Keratinocyte (primary cell): ENCODE measurements at regions not wholly inside any gene's neighbourhood (a gene's known extent, or its start where the extent isn't known, plus 50 kb on each side); places are given as distances from the start of the nearest gene placed in this dataset.

ENCODE experiments used
- DNase-seq: peaks from one replicate; pipeline ENCODE4 v3.0.0-alpha.2; 2011; ENCODE audit warnings: low read depth, missing footprints, low spot score
- FAIRE-seq: peaks from 2 replicates; lab custom pipeline; 2011; peaks lifted over from hg19 to GRCh38; lab: Jason Lieb, UNC
- H2AFZ ChIP-seq: 2 replicates; pipeline ENCODE4 v1.6.0; 2012; ENCODE audit warnings: low read length, control low read depth, inconsistent platforms; ENCODE audit not compliant: control insufficient read depth
- H3K27ac ChIP-seq: 2 replicates; pipeline ENCODE4 v1.5.1; 2011; ENCODE audit warnings: low read length; ENCODE audit not compliant: control insufficient read depth, insufficient read depth
- H3K27me3 ChIP-seq: 3 replicates; pipeline ENCODE4 v1.6.0; 2011; ENCODE audit warnings: low read length; ENCODE audit not compliant: control insufficient read depth, insufficient read depth; ENCODE audit errors: extremely low read depth
- H3K36me3 ChIP-seq, 2 experiments: 2 replicates in 1 of 2; 3 replicates in 1 of 2; pipeline ENCODE4 v1.5.1; 2011; ENCODE audit warnings: low read length in 2 of 2, mild to moderate bottlenecking in 1 of 2; ENCODE audit not compliant: control insufficient read depth in 2 of 2, insufficient read depth in 2 of 2; ENCODE audit errors: extremely low read depth in 1 of 2
- H3K4me1 ChIP-seq: 3 replicates; pipeline ENCODE4 v1.5.1; 2011; ENCODE audit warnings: low read length; ENCODE audit not compliant: control insufficient read depth, insufficient read depth; ENCODE audit errors: extremely low read depth
- H3K4me2 ChIP-seq: 3 replicates; pipeline ENCODE4 v1.6.0; 2011; ENCODE audit warnings: low read depth, low read length; ENCODE audit not compliant: control insufficient read depth, insufficient read depth; ENCODE audit errors: extremely low read depth
- H3K4me3 ChIP-seq, 3 experiments: fragments of 200-600 bp in 1 of 3; sonication (generic) in 1 of 3; 2 replicates in 2 of 3; 3 replicates in 1 of 3; pipeline ENCODE4 v1.5.1; 2011 to 2016; ENCODE audit warnings: low read length in 3 of 3, mild to moderate bottlenecking in 3 of 3, control low read depth in 2 of 3, inconsistent platforms in 1 of 3, low read depth in 1 of 3, mixed read lengths in 1 of 3, mixed run types in 1 of 3, moderate library complexity in 1 of 3; ENCODE audit not compliant: control insufficient read depth in 2 of 3, insufficient read depth in 2 of 3; ENCODE audit errors: extremely low read depth in 1 of 3
- H3K79me2 ChIP-seq: 2 replicates; pipeline ENCODE4 v1.6.0; 2012; ENCODE audit warnings: low read length; ENCODE audit not compliant: control insufficient read depth, insufficient read depth
- H3K9ac ChIP-seq: 3 replicates; pipeline ENCODE4 v1.6.0; 2011; ENCODE audit warnings: low read length; ENCODE audit not compliant: control insufficient read depth, insufficient read depth; ENCODE audit errors: extremely low read depth
- H3K9me1 ChIP-seq: 3 replicates; pipeline ENCODE4 v1.6.0; 2011; ENCODE audit warnings: low read length; ENCODE audit not compliant: control insufficient read depth, insufficient read depth; ENCODE audit errors: extremely low read depth
- H3K9me3 ChIP-seq: 2 replicates; pipeline ENCODE4 v1.5.1; 2012; ENCODE audit warnings: low read depth, low read length; ENCODE audit not compliant: control insufficient read depth
- H4K20me1 ChIP-seq: 3 replicates; pipeline ENCODE4 v1.6.0; 2011; ENCODE audit warnings: low read length; ENCODE audit not compliant: control insufficient read depth, insufficient read depth; ENCODE audit errors: extremely low read depth
- CTCF ChIP-seq, 3 experiments: IDR thresholded peaks in 1 of 3; conservative IDR thresholded peaks in 1 of 3; optimal IDR thresholded peaks in 1 of 3; 2 replicates in 2 of 3; 3 replicates in 1 of 3; pipeline versions ENCODE3 to v1.5.1; 2011; ENCODE audit warnings: low read length in 3 of 3, mild to moderate bottlenecking in 3 of 3, moderate library complexity in 2 of 3, control low read depth in 1 of 3, inconsistent platforms in 1 of 3; ENCODE audit not compliant: insufficient read depth in 2 of 3; ENCODE audit errors: extremely low read depth in 1 of 3
- EZH2 ChIP-seq: IDR thresholded peaks from one replicate; pipeline ENCODE4 v1.6.1; 2012; ENCODE audit warnings: inconsistent platforms, mild to moderate bottlenecking, low read length, moderate library complexity
- dilution Hi-C: fragments of 300-500 bp; cut with MboI; formaldehyde crosslinking; loops from one replicate; pipeline ENCODE4 v1.7.0; 2020; ENCODE audit warnings: low sequenced_read_pairs; ENCODE audit not compliant: extremely low pct_ligation_motif_present

- Histone ChIP-seq H3K9ac (no peak overlapping the region), H2AFZ (no peak overlapping the region), H4K20me1 (no peaks in the 10 kb centered on the region), H3K27me3 (no peaks in the 10 kb centered on the region), H3K79me2 (no peaks in the 10 kb centered on the region), H3K9me3 (no peaks in the 10 kb centered on the region), H3K4me1 (peaks cover 6% of the 10 kb centered on the region), H3K9me1 (no peaks in the 10 kb centered on the region), H3K4me2 (no peak overlapping the region), H3K27ac (no peak overlapping the region), H3K36me3 (no peaks in the 10 kb centered on the region), H3K4me3 (no peak overlapping the region)
- no peak for TF ChIP-seq EZH2
- no peak for TF ChIP-seq CTCF (optimal IDR thresholded peaks at IDR 0.05 in 1 of 3, IDR thresholded peaks at IDR 0.05 in 1 of 3, conservative IDR thresholded peaks at IDR 0.05 in 1 of 3; ENCODE audit: extremely low read depth in 1 of 3, insufficient read depth in 2 of 3, low read length in 3 of 3)
- dilution Hi-C loops: no loop called here
- DNase-seq (no peak), FAIRE-seq (no peak)
Measured at GRCh38 chr6:148157841-148158240, 184.8 kb upstream of the SASH1 start.

- Histone ChIP-seq H2AFZ (no peak overlapping the region), H3K4me2 (no peak overlapping the region), H3K79me2 (no peaks in the 10 kb centered on the region), H3K4me3 (no peak overlapping the region), H3K4me1 (no peaks in the 10 kb centered on the region), H3K9me1 (no peaks in the 10 kb centered on the region), H4K20me1 (no peaks in the 10 kb centered on the region), H3K9ac (no peak overlapping the region), H3K9me3 (no peaks in the 10 kb centered on the region), H3K36me3 (no peaks in the 10 kb centered on the region), H3K27me3 (no peaks in the 10 kb centered on the region), H3K27ac (no peak overlapping the region)
- no peak for DNase-seq
- dilution Hi-C loops: no loop called here
- FAIRE-seq: no peak
- TF ChIP-seq CTCF (optimal IDR thresholded peaks at IDR 0.05 in 1 of 3, IDR thresholded peaks at IDR 0.05 in 1 of 3, conservative IDR thresholded peaks at IDR 0.05 in 1 of 3; ENCODE audit: extremely low read depth in 1 of 3, insufficient read depth in 2 of 3, low read length in 3 of 3) (no peak), EZH2 (no peak)
Measured at GRCh38 chr6:148164645-148165044, 178.0 kb upstream of the SASH1 start.
